ENCODE measurements at regions not wholly inside any gene's neighbourhood (a gene's known extent, or its start where the extent isn't known, plus 50 kb on each side); places are given as distances from the start of the nearest gene placed in this dataset.
"Not testable (repeated sequence)": the region's sequence is repeated elsewhere in the genome, so short reads cannot be mapped to it uniquely, and the experiment has no call there.

DNA sequence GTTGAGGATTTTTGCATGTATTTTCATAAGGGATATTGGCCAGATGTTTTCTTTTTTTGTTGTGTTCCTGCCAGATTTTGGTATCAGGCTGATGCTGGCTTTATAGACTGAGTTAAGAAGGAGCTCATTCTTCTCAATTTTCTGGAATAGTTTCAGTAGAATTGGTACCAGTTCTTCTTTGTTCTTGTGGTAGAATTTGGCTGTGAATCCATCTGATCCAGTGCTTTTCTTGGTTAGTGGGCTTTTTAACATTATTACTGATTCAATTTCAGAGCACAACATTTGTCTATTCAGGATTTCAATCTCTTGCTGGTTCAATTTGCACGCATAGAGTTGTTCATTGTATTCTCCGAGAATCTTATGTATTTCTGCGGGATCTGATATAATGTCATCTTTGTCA lies 136.5 kb upstream of the FOXG1 start:
- H3K27me3 Mint-ChIP-seq (ENCODE audit: low read depth) = no peaks in the 10 kb centered on the region
- H3K9me3 Mint-ChIP-seq = peaks cover 25% of the 10 kb centered on the region
- H3K4me3 Mint-ChIP-seq = no peak overlapping the region
- no peaks in the 10 kb centered on the region for H3K4me1 Mint-ChIP-seq (ENCODE audit: low read depth)
- H3K36me3 Mint-ChIP-seq (ENCODE audit: low read depth) = no peaks in the 10 kb centered on the region
- no peak overlapping the region for H3K27ac Mint-ChIP-seq

GRCh38 chr14:28635387-28635786 lies 131.2 kb upstream of the FOXG1 start:
- peaks cover 19% of the 10 kb centered on the region for H3K9me3 Mint-ChIP-seq
- H3K27ac Mint-ChIP-seq = no peak overlapping the region
- no peaks in the 10 kb centered on the region for H3K4me1 Mint-ChIP-seq (ENCODE audit: low read depth)
- no peaks in the 10 kb centered on the region for H3K36me3 Mint-ChIP-seq (ENCODE audit: low read depth)
- no peak overlapping the region for H3K4me3 Mint-ChIP-seq
- H3K27me3 Mint-ChIP-seq (ENCODE audit: low read depth) = no peaks in the 10 kb centered on the region

GRCh38 chr14:28635816-28636215 lies 130.8 kb upstream of the FOXG1 start:
- peaks cover 15% of the 10 kb centered on the region for H3K9me3 Mint-ChIP-seq

GRCh38 chr14:28641189-28641588 lies 125.4 kb upstream of the FOXG1 start:
- H3K36me3 Mint-ChIP-seq (ENCODE audit: low read depth); H3K4me1 Mint-ChIP-seq (ENCODE audit: low read depth); H3K4me3 Mint-ChIP-seq; H3K27me3 Mint-ChIP-seq (ENCODE audit: low read depth); H3K27ac Mint-ChIP-seq: not testable (repeated sequence)
- peaks cover 11% of the 10 kb centered on the region for H3K9me3 Mint-ChIP-seq

More at GRCh38 chr14:28635816-28636215, 130.8 kb upstream of the FOXG1 start:
- not testable (repeated sequence) for H3K36me3 Mint-ChIP-seq (ENCODE audit: low read depth); H3K27me3 Mint-ChIP-seq (ENCODE audit: low read depth); H3K4me1 Mint-ChIP-seq (ENCODE audit: low read depth); H3K27ac Mint-ChIP-seq; H3K4me3 Mint-ChIP-seq

DNA sequence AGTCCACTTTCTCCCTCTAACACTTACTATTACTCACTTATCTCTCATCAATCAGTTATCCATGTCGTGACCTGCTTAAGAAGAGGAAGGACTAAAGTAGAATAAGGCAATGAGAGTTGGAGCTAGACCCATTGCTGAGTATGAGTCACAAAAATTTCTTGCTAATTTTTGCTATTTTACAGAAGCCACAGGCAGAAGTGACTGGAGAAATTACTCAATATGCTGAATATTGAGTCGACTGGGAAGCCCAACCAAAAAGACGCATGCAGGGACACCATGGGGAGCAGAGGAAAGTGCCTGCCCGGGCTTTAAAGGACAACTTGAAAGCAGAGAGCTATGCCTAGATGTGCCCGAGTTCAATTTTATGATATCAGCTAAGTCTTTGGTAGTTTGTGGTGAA lies 115.4 kb upstream of the FOXG1 start:
- no peak overlapping the region for H3K4me3 Mint-ChIP-seq
- H3K36me3 Mint-ChIP-seq (ENCODE audit: low read depth) = no peaks in the 10 kb centered on the region
- peaks cover 6% of the 10 kb centered on the region for H3K9me3 Mint-ChIP-seq
- H3K27ac Mint-ChIP-seq = no peak overlapping the region
- no peaks in the 10 kb centered on the region for H3K4me1 Mint-ChIP-seq (ENCODE audit: low read depth)
- H3K27me3 Mint-ChIP-seq (ENCODE audit: low read depth) = no peaks in the 10 kb centered on the region

DNA sequence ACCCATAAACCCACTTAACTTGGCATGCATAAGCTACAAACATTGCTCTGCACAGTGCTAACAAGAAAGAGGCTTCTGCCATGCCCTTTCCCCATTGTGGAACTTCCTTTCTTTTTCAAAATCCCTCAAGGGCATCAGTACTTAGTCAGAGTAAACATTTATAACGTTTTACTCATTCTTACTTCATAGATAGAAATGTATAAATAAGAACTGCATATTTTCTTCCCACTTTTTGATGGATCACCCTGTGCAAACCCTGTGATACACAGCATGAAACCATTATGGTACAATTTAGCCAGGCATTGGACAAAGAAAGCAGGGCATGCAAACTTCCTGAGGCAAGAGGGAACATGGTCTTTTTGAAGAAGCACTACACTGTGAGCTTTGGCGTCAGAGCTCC lies 113.8 kb upstream of the FOXG1 start:
- Mint-ChIP-seq H3K4me3 (no peak overlapping the region), H3K4me1 (ENCODE audit: low read depth) (no peaks in the 10 kb centered on the region), H3K9me3 (peaks cover 9% of the 10 kb centered on the region), H3K27me3 (ENCODE audit: low read depth) (no peaks in the 10 kb centered on the region), H3K36me3 (ENCODE audit: low read depth) (no peaks in the 10 kb centered on the region), H3K27ac (no peak overlapping the region)

DNA sequence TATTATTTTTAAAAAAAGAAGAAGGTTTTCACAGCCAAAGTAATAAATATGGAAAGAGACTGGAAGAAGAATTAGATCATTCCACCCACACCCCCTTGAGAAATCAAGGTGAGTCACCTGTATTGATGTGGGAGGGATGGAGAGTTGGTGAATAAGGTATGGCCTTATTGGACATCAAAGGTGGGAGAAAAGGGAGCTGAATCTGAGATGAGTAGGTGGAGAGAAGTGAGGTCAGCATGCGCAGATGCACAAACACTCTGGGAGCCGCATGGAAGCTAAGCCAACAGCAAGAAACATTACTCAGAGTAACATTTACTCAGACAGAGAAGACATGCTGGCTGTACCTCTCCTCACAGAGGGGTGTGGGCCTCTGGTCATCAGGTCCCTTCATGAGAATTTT lies 113.1 kb upstream of the FOXG1 start:
- no peaks in the 10 kb centered on the region for H3K27me3 Mint-ChIP-seq (ENCODE audit: low read depth)
- peaks cover 9% of the 10 kb centered on the region for H3K9me3 Mint-ChIP-seq
- H3K4me3 Mint-ChIP-seq = no peak overlapping the region
- H3K4me1 Mint-ChIP-seq (ENCODE audit: low read depth) = no peaks in the 10 kb centered on the region
- H3K36me3 Mint-ChIP-seq (ENCODE audit: low read depth) = no peaks in the 10 kb centered on the region
- H3K27ac Mint-ChIP-seq = no peak overlapping the region

- no peak overlapping the region for H3K4me3 Mint-ChIP-seq
- H3K9me3 Mint-ChIP-seq = peaks cover 10% of the 10 kb centered on the region
- no peaks in the 10 kb centered on the region for H3K27me3 Mint-ChIP-seq (ENCODE audit: low read depth)
- no peaks in the 10 kb centered on the region for H3K36me3 Mint-ChIP-seq (ENCODE audit: low read depth)
- no peaks in the 10 kb centered on the region for H3K4me1 Mint-ChIP-seq (ENCODE audit: low read depth)
- no peak overlapping the region for H3K27ac Mint-ChIP-seq
Observed at GRCh38 chr14:28656704-28657255, 109.8 kb upstream of the FOXG1 start.

- H3K9me3 Mint-ChIP-seq = peaks cover 9% of the 10 kb centered on the region
- H3K27ac Mint-ChIP-seq = no peak overlapping the region
- H3K36me3 Mint-ChIP-seq (ENCODE audit: low read depth) = no peaks in the 10 kb centered on the region
- no peaks in the 10 kb centered on the region for H3K4me1 Mint-ChIP-seq (ENCODE audit: low read depth)
- no peak overlapping the region for H3K4me3 Mint-ChIP-seq
- no peaks in the 10 kb centered on the region for H3K27me3 Mint-ChIP-seq (ENCODE audit: low read depth)
Observed at GRCh38 chr14:28661171-28661772, 105.3 kb upstream of the FOXG1 start.

DNA sequence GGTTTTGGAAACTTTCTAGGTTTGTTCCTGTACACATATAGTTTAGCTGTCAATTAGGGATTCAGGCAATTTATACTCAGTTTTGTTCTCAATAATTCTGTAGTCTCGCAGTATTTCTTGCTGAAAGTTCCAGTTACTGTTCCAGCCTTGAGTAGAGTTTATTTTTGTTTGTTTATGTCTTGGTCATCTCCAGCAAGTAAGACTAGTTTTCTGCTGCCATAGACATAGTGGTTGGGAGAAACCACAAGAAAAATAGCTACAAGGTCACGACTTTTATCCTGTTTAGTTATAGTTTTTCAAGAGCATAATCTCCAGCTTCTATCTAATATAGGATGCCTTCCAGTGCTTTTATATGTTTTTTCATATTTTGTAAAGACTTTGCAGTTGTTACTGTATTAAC lies 99.6 kb upstream of the FOXG1 start:
- no peak overlapping the region for H3K4me3 Mint-ChIP-seq
- H3K27ac Mint-ChIP-seq = no peak overlapping the region
- no peaks in the 10 kb centered on the region for H3K4me1 Mint-ChIP-seq (ENCODE audit: low read depth)
- H3K27me3 Mint-ChIP-seq (ENCODE audit: low read depth) = no peaks in the 10 kb centered on the region
- peaks cover 10% of the 10 kb centered on the region for H3K9me3 Mint-ChIP-seq
- H3K36me3 Mint-ChIP-seq (ENCODE audit: low read depth) = no peaks in the 10 kb centered on the region

- Mint-ChIP-seq H3K36me3 (ENCODE audit: low read depth) (no peaks in the 10 kb centered on the region), H3K4me3 (no peak overlapping the region), H3K4me1 (ENCODE audit: low read depth) (no peaks in the 10 kb centered on the region), H3K27ac (no peak overlapping the region), H3K9me3 (peaks cover 18% of the 10 kb centered on the region), H3K27me3 (ENCODE audit: low read depth) (no peaks in the 10 kb centered on the region)
Observed at GRCh38 chr14:28671425-28671824, 95.2 kb upstream of the FOXG1 start.

DNA sequence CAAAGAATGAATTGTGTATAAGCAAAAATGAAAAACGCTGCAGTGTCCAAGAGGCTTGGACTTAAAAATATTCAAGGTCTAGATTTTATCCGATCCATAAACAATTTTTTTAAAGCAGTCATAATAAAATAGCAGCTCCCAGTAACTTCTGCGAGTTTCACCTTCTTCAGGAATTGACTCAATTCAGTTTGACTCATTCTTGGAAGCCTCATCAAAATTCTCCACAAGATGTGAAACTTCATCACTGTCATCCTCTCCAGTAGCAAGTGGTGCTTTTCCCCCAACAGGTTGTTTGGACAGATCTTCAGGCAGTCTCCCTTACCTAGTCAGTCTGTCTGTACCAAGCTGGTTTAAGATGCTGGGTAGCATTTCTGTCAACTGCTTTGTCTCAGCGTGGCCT lies 93.5 kb upstream of the FOXG1 start:
- no peak overlapping the region for H3K27ac Mint-ChIP-seq
- no peaks in the 10 kb centered on the region for H3K27me3 Mint-ChIP-seq (ENCODE audit: low read depth)
- H3K9me3 Mint-ChIP-seq = peaks cover 18% of the 10 kb centered on the region
- H3K4me3 Mint-ChIP-seq = no peak overlapping the region
- H3K4me1 Mint-ChIP-seq (ENCODE audit: low read depth) = no peaks in the 10 kb centered on the region
- H3K36me3 Mint-ChIP-seq (ENCODE audit: low read depth) = no peaks in the 10 kb centered on the region

GRCh38 chr14:28676479-28676878 lies 90.1 kb upstream of the FOXG1 start:
- no peaks in the 10 kb centered on the region for H3K27me3 Mint-ChIP-seq (ENCODE audit: low read depth)
- no peaks in the 10 kb centered on the region for H3K36me3 Mint-ChIP-seq (ENCODE audit: low read depth)
- no peak overlapping the region for H3K4me3 Mint-ChIP-seq
- peaks cover 13% of the 10 kb centered on the region for H3K9me3 Mint-ChIP-seq
- H3K27ac Mint-ChIP-seq = no peak overlapping the region
- H3K4me1 Mint-ChIP-seq (ENCODE audit: low read depth) = no peaks in the 10 kb centered on the region

DNA sequence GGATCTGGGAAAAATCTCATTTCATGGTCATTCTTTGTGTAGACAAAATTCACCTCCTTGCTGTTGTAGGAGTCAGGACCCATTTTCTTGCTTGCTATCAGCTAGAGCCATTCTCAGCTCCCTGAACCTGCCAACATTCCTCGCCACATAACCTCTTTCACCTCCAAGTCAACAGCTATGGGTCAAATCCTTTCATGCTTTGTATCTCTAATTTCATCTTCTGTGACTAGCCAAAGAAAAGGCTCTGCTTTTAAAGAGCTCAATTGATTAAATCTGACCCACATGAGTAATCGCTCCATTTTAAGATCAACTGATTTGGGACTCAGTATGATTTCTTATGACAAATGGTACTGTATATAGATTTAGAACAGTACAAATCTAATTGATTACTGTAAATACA lies 89.2 kb upstream of the FOXG1 start:
- no peaks in the 10 kb centered on the region for H3K4me1 Mint-ChIP-seq (ENCODE audit: low read depth)
- peaks cover 12% of the 10 kb centered on the region for H3K9me3 Mint-ChIP-seq
- H3K4me3 Mint-ChIP-seq = no peak overlapping the region
- H3K27ac Mint-ChIP-seq = no peak overlapping the region
- no peaks in the 10 kb centered on the region for H3K27me3 Mint-ChIP-seq (ENCODE audit: low read depth)
- no peaks in the 10 kb centered on the region for H3K36me3 Mint-ChIP-seq (ENCODE audit: low read depth)

DNA sequence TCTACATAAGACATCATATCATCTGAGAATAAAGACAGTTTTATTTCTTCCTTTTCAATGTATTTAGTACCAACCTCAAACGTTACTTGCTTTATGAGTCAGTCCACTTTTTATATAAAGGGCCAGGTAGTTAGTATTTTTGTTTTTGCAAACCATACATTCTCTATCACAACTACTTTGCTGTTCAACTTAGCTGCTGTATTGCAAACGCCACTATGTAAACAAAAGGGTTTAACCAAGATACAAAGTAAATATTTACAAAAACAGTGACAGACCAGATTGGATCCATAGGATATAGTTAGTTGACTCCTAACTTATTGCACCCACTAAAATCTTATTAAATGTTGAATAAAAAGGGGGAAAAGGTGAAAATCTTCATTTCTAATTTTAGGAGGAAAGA lies 87.7 kb upstream of the FOXG1 start:
- Mint-ChIP-seq H3K9me3 (peaks cover 4% of the 10 kb centered on the region), H3K27me3 (ENCODE audit: low read depth) (no peaks in the 10 kb centered on the region), H3K27ac (no peak overlapping the region), H3K4me3 (no peak overlapping the region), H3K36me3 (ENCODE audit: low read depth) (no peaks in the 10 kb centered on the region), H3K4me1 (ENCODE audit: low read depth) (no peaks in the 10 kb centered on the region)

DNA sequence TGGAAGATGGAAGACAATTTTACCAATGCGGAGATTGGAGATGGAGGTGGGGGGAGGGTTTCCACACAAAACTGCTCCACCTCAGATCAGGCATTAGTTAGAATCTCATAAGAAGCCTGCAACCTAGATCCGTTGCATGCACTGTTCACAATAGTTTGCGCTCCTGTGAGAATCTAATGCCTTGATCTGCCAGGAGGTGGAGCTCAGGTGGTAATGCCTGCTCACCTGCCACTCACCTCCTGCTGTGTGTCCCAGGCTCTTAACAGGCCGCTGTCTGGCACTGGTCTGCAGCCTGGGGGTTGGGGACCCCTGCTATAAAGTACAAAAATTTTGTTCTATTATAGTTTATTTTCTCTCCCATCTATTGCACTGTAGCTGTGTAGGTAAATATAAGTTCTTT lies 84.9 kb upstream of the FOXG1 start:
- H3K4me1 Mint-ChIP-seq (ENCODE audit: low read depth) = no peaks in the 10 kb centered on the region
- no peaks in the 10 kb centered on the region for H3K36me3 Mint-ChIP-seq (ENCODE audit: low read depth)
- H3K4me3 Mint-ChIP-seq = no peak overlapping the region
- H3K27me3 Mint-ChIP-seq (ENCODE audit: low read depth) = no peaks in the 10 kb centered on the region
- H3K9me3 Mint-ChIP-seq = peaks cover 26% of the 10 kb centered on the region
- H3K27ac Mint-ChIP-seq = no peak overlapping the region

Data from T-helper 1 cell treated with Interleukin-12 subunit alpha and Interleukin-12 subunit beta and Interleukin-4 antibody, amounts not matched to agents 30 μg/mL and 1 μg/mL, for 36 hours (primary cell).